HepG2 (cell line): ENCODE measurements at regions not wholly inside any gene's neighbourhood (a gene's known extent, or its start where the extent isn't known, plus 50 kb on each side); places are given as distances from the start of the nearest gene placed in this dataset.

Experiments
- CTCF ChIP-seq: sonication (generic); formaldehyde crosslinking; IDR thresholded peaks from 2 replicates; pipeline ENCODE4 v1.5.0; 2020; ENCODE audit warnings: mild to moderate bottlenecking, missing genetic modification reagents, moderate library complexity
- HBP1 ChIP-seq: IDR thresholded peaks from 2 replicates; pipeline ENCODE4 v1.6.1; 2016; ENCODE audit warnings: low read depth, control low read depth
- JUNB ChIP-seq: sonication (generic); formaldehyde crosslinking; IDR thresholded peaks from 2 replicates; pipeline ENCODE4 v1.8.0; 2022; ENCODE audit warnings: missing genetic modification reagents, mild to moderate bottlenecking, borderline replicate concordance
- REST ChIP-seq, 2 experiments: IDR thresholded peaks; 2 replicates each; pipeline ENCODE4 v1.6.1; 2011 to 2012; ENCODE audit warnings: low read length in 2 of 2, borderline replicate concordance in 1 of 2, low read depth in 1 of 2, mild to moderate bottlenecking in 1 of 2, moderate library complexity in 1 of 2
- SETDB1 ChIP-seq: sonication (generic); formaldehyde crosslinking; IDR thresholded peaks from 2 replicates; pipeline ENCODE4 v1.5.1; 2020; ENCODE audit warnings: missing genetic modification reagents, mild to moderate bottlenecking, borderline replicate concordance
- SP2 ChIP-seq: sonication (generic); formaldehyde crosslinking; IDR thresholded peaks from 2 replicates; pipeline ENCODE4 v1.5.1; 2020; ENCODE audit warnings: mild to moderate bottlenecking, missing genetic modification reagents
- ZNF143 ChIP-seq: sonication (generic); formaldehyde crosslinking; IDR thresholded peaks from 2 replicates; pipeline ENCODE4 v1.4.0; 2020; ENCODE audit warnings: missing genetic modification reagents
- ZNF704 ChIP-seq: sonication (generic); formaldehyde crosslinking; IDR thresholded peaks from 2 replicates; pipeline ENCODE4 v1.8.1; 2023; ENCODE audit warnings: mild to moderate bottlenecking, inconsistent platforms, moderate library complexity, missing genetic modification reagents, borderline replicate concordance
- ZSCAN5A ChIP-seq: sonication (generic); formaldehyde crosslinking; IDR thresholded peaks from 2 replicates; pipeline ENCODE4 v1.8.0; 2022; ENCODE audit warnings: mild to moderate bottlenecking, missing genetic modification reagents, borderline replicate concordance

GRCh38 chr10:35765066-35765527 is 123.0 kb upstream of the FZD8 start:
- TF ChIP-seq ZNF704 (CRISPR knock-in tag) (no peak), SP2 (CRISPR knock-in tag) (no peak), HBP1 (no peak), REST (IDR thresholded peaks at IDR 0.05; ENCODE audit: borderline replicate concordance in 1 of 2, low read depth in 1 of 2, low read length in 2 of 2) (no peak), CTCF (CRISPR knock-in tag) (no peak), JUNB (no peak), ZNF143 (CRISPR knock-in tag) (no peak), ZSCAN5A (CRISPR knock-in tag) (no peak), SETDB1 (no peak)
